Calu3 (cell line): ENCODE measurements at regions not wholly inside any gene's neighbourhood (a gene's known extent, or its start where the extent isn't known, plus 50 kb on each side); places are given as distances from the start of the nearest gene placed in this dataset.
"Not testable (repeated sequence)": the region's sequence is repeated elsewhere in the genome, so short reads cannot be mapped to it uniquely, and the experiment has no call there.

Source experiments
- BruUV-seq: library from RNA; stranded (reverse); fragments of 400-500 nt; replicated peaks from 2 replicates; lab custom pipeline; 2021; lab: Mats Ljungman, UMichigan
- CTCF ChIA-PET: fragments of 300-600 bp; sonication (Branson Sonifier 250); formaldehyde crosslinking; loops from one replicate; lab custom pipeline; 2022; ENCODE audit warnings: antibody characterized with exemption; lab: Charles Lee
- DNase-seq: peaks from one replicate; pipeline ENCODE4 v3.0.0; 2022
- H3K27ac Mint-ChIP-seq: one replicate; pipeline ENCODE4 v1.8.0; 2022; ENCODE audit warnings: mixed read lengths; ENCODE audit not compliant: unreplicated experiment
- H3K27me3 Mint-ChIP-seq: one replicate; pipeline ENCODE4 v1.8.0; 2022; ENCODE audit warnings: mixed read lengths; ENCODE audit not compliant: unreplicated experiment
- H3K36me3 Mint-ChIP-seq: one replicate; pipeline ENCODE4 v1.8.0; 2022; ENCODE audit warnings: mild to moderate bottlenecking, moderate library complexity, mixed read lengths; ENCODE audit not compliant: insufficient read depth, unreplicated experiment
- H3K4me1 Mint-ChIP-seq: one replicate; pipeline ENCODE4 v1.8.0; 2022; ENCODE audit warnings: mild to moderate bottlenecking, low read depth, mixed read lengths; ENCODE audit not compliant: unreplicated experiment
- H3K4me3 Mint-ChIP-seq: one replicate; pipeline ENCODE4 v1.8.0; 2022; ENCODE audit warnings: mild to moderate bottlenecking, low read depth, moderate library complexity, mixed read lengths; ENCODE audit not compliant: unreplicated experiment
- H3K9me3 Mint-ChIP-seq: one replicate; pipeline ENCODE4 v1.8.0; 2022; ENCODE audit warnings: low read depth, mixed read lengths; ENCODE audit not compliant: unreplicated experiment
- CTCF ChIP-seq: fragments of 200-600 bp; IDR thresholded peaks from one replicate; pipeline ENCODE4 v1.8.0; 2022; ENCODE audit warnings: antibody characterized with exemption; ENCODE audit not compliant: unreplicated experiment
- intact Hi-C: fragments of 100-400 bp; cut with micrococcal nuclease; formaldehyde crosslinking; loops from one replicate; pipeline ENCODE4 v1.10.0; 2022; ENCODE audit not compliant: unreplicated experiment

GRCh38 chr9:85302938-85303756, 438.6 kb downstream of the AGTPBP1 start:
- no TSS peak for BruUV-seq
- H3K9me3 Mint-ChIP-seq: no peaks in the 10 kb centered on the region
- CTCF ChIA-PET: no interaction called here
- H3K4me1 Mint-ChIP-seq: no peaks in the 10 kb centered on the region
- H3K27me3 Mint-ChIP-seq: peaks cover 47% of the 10 kb centered on the region
- H3K4me3 Mint-ChIP-seq: no peak overlapping the region
- intact Hi-C loops: no loop called here
- no peak for DNase-seq
- H3K27ac Mint-ChIP-seq: no peak overlapping the region
- H3K36me3 Mint-ChIP-seq: no peaks in the 10 kb centered on the region
- TF ChIP-seq CTCF: no peak

GRCh38 chr9:85298499-85298898, 443.3 kb downstream of the AGTPBP1 start:
- Mint-ChIP-seq H3K36me3 (no peaks in the 10 kb centered on the region), H3K9me3 (no peaks in the 10 kb centered on the region), H3K27me3 (peaks cover 76% of the 10 kb centered on the region), H3K27ac (no peak overlapping the region), H3K4me3 (no peak overlapping the region), H3K4me1 (no peaks in the 10 kb centered on the region)
- CTCF ChIA-PET: no interaction called here
- BruUV-seq: no TSS peak
- intact Hi-C loops: no loop called here
- no peak for DNase-seq
- TF ChIP-seq CTCF: no peak

- H3K4me3 Mint-ChIP-seq, BruUV-seq, CTCF ChIA-PET, DNase-seq, H3K4me1 Mint-ChIP-seq, H3K27ac Mint-ChIP-seq, intact Hi-C loops, H3K36me3 Mint-ChIP-seq, H3K9me3 Mint-ChIP-seq: not testable (repeated sequence)
- peaks cover 59% of the 10 kb centered on the region for H3K27me3 Mint-ChIP-seq
Observed at GRCh38 chr9:85295244-85295643, 446.5 kb downstream of the AGTPBP1 start.

GRCh38 chr9:85292261-85292660, 449.5 kb downstream of the AGTPBP1 start:
- no peak overlapping the region for H3K27ac Mint-ChIP-seq
- CTCF ChIA-PET: no interaction called here
- BruUV-seq: no TSS peak
- no peaks in the 10 kb centered on the region for H3K4me1 Mint-ChIP-seq
- no peak overlapping the region for H3K4me3 Mint-ChIP-seq
- intact Hi-C loops: no loop called here
- no peaks in the 10 kb centered on the region for H3K9me3 Mint-ChIP-seq
- no peak for TF ChIP-seq CTCF
- no peaks in the 10 kb centered on the region for H3K36me3 Mint-ChIP-seq
- peaks cover 29% of the 10 kb centered on the region for H3K27me3 Mint-ChIP-seq
- DNase-seq: no peak

- intact Hi-C loops: no loop called here
- CTCF ChIA-PET: interaction anchor here (0.5 to 0.6 kb wide), 2 partner anchors 253 to 329 kb away, joined by 4 to 5 read pairs; no protein-coding TSS in a partner anchor
- no peak for DNase-seq
- no peaks in the 10 kb centered on the region for H3K9me3 Mint-ChIP-seq
- no TSS peak for BruUV-seq
- H3K27me3 Mint-ChIP-seq: peaks cover 19% of the 10 kb centered on the region
- H3K36me3 Mint-ChIP-seq: no peaks in the 10 kb centered on the region
- H3K4me1 Mint-ChIP-seq: no peaks in the 10 kb centered on the region
- H3K27ac Mint-ChIP-seq: no peak overlapping the region
- no peak for TF ChIP-seq CTCF
- H3K4me3 Mint-ChIP-seq: no peak overlapping the region
Observed at GRCh38 chr9:85291266-85291665, 450.5 kb downstream of the AGTPBP1 start.
